ENCODE measurements at regions not wholly inside any gene's neighbourhood (a gene's known extent, or its start where the extent isn't known, plus 50 kb on each side); places are given as distances from the start of the nearest gene placed in this dataset.

- TF ChIP-seq POLR2AphosphoS5 (IDR thresholded peaks at IDR 0.05; ENCODE audit: low read depth, low read length) (no peak), POLR2A (IDR thresholded peaks at IDR 0.05; ENCODE audit: low read depth, low read length) (no peak)
These were observed 346.9 kb downstream of the C16orf95 start for GRCh38 chr16:86970279-86970678.

All from GM12892 (cell line).